ENCODE measurements at regions not wholly inside any gene's neighbourhood (a gene's known extent, or its start where the extent isn't known, plus 50 kb on each side); places are given as distances from the start of the nearest gene placed in this dataset.
"Not testable (repeated sequence)": the region's sequence is repeated elsewhere in the genome, so short reads cannot be mapped to it uniquely, and the experiment has no call there.

DNA sequence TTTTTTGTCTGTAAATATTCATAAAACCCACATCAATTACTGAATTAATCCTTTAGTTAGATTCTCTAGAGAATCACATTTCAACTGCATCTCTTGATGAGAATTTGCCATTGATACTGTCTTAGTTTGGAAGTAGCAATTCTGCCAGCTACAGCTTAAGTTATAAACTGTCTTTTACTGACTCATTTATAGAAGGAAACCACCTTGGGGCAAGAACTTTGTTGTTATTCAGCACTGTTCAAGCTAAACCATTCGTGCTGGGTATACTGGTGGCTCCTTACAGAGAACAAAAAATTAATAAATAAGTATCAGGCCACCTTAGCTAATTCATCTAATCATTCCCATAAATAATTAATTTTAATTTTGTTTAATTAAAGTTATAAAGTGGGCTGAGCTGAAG lies 1082.6 kb upstream of the CELF4 start:
- DNase-seq = no peak

DNA sequence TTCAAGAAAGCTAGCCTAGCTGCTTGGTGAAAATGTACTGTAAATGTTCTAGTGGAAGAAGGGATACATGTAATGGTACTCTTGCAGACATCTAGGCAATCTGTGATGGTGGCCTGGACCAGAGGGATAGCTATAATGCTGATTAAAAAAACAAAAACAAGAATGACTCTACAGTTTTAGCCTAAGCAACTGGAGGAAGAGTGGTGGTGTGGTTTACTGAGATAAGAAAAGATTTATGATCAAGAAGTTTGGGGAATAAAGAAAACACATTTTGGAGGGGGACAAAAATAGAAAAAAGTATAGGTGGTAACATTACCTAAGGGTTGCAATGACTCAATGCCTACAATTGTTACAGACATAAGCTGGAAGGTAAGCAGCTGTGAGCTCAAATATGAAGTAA lies 1080.7 kb upstream of the CELF4 start:
- no peak for DNase-seq

DNA sequence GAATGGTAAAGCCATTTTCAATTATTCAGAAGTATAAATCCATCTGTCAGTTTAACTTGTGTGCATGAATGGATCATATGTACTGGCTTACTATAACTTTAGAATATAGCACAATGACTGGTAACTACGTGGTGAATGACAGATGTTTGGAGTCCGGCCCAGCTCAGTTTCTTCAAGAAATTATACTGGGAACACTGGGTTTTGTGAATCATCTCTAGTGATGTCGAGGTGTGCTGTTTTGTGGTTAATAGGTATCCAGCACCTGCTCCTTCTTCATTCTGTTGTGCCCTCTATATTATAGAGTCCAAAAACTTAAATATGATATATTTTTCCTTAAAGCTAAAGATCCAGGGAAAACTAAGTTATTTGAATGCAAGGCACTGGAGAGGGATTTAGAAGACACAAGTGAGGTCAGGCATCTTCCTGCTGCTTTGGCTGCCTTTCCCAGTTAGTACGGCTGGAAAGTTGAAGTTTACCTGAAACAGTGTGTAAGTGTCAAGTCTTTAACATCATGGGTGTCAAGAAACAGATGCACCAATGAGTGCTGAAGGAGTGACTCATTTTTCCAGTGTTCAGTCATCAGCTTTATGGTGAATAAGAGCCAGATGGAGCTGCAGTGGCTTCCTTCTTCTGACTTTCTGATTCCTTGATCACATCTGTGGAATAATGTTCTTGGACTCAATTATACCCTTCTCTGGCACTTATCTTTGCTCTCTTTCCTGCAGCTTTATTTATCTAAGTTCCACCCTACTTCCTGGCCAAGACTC lies 1079.5 kb upstream of the CELF4 start:
- DNase-seq = no peak

DNA sequence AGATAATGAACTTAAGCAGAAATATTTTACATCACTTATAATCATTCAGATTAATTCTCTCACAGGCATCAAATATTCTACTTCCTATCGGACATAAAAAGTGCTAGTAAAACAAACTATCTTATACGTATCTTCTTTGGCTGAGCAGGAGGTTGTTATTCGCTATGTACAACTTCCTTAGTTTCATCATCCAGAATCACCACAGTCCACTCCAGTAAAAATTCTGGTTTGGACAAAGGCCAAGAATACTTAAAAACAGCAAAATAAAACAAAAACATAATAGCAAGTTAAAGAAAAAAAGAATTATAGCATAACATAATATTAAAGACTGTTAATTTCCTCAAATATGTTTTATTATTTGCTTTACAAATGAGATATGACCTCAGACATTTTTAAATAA lies 1077.1 kb upstream of the CELF4 start:
- DNase-seq = no peak

DNA sequence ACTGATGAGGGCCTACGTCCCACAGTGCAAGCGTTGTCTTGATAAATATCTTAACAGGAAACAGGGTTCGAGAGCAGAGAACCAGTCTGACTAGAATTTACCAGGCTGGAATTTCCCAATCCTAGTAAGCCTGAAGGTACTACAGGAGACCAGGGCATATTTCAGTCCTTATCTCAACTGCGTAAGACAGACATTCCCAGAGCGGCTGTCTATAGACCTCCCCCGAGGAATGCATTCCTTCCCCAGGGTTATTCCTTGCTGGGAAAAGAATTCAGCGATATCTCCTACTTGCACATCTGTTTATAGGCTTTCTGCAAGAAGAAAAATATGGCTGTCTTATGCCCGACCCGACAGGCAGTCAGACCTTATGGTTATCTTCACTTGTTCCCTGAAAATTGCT lies 1074.1 kb upstream of the CELF4 start:
- not testable (repeated sequence) for DNase-seq

DNA sequence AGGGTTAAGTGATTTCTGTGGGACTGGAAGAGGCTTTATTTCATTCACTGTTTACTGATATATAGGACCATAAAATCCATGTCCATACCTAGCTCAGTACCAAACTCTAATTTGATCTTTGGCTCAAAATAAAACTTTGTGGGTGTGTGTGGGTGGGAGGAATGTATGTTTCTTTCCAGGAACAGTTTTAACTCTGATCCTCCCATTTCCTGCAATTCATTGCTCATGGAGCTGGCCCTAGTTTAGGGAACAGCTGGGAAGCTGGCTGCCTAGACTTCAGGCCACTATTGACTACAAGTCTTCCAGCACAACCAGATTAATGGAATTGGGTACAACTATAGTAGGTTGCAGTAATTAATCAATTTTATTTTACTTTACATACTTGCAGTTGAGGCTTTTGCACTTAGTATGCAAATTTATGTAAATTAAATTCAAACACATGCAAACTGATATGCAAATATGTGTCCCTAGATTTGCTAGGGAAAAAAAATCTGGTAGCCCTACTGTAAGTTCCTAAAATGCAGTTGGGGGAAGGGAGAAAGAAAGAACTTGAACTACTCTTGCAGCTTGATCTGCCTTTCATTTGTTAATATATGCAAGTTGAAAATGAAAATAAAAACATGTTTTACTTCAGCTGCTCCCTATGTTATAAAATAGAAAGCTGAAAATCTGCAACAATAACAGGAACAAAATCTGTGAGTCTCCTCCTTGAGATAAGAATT lies 1070.3 kb upstream of the CELF4 start:
- no peak for DNase-seq

DNA sequence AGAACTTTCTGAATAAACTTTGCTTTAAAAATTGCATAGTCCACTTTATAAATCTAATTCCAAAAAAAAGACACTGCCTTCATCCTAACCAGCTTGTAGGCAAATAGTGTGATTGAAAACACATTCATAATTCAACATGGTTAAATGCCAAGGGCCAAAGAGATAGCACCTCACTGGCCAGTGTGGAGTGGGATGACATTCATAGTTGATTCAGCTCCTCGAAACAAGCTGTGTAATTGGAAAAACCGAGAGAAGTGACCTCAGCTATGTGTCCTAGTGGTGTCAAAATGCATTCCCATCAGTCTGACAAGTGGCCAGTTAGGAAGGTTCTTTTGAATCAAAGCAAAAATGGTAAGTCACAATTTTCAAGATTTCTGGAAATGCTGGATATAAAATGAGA lies 1068.5 kb upstream of the CELF4 start:
- DNase-seq = no peak

DNA sequence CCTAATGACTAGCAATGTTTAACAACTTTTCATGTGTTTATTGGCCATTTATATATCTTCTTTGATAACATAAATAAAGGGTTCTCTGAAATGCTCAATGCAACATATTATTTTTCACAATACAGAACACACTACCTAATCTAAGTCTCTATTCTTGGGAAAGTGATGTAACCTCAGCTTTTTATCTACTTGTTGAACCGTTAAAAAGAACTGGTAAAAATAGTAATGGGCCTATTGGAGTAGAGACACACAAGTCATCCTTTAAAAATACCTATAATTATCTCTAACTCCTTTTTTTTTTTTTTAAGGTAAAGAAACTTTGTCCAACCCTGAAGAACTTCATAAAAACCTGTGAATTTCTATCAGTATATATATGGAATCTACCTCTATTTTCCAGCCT lies 1067.7 kb upstream of the CELF4 start:
- DNase-seq = no peak

DNA sequence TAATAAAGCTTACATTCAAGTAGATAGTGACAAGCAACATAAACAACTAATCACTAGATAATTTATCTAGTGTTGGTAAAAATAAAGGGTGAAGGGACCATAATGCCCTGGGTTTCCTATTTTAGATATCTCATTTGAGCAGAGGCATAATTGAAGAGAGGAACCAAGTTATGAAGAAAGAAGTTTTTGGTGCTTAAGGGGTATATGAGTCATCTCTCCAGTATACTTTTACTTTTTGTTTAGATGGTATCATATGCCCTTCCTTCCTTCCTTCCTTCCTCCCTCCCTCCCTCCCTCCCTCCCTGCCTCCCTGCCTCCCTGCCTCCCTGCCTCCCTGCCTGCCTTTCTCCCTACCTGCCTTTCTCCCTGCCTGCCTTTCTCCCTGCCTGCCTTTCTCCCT lies 1053.5 kb upstream of the CELF4 start:
- DNase-seq = no peak

DNA sequence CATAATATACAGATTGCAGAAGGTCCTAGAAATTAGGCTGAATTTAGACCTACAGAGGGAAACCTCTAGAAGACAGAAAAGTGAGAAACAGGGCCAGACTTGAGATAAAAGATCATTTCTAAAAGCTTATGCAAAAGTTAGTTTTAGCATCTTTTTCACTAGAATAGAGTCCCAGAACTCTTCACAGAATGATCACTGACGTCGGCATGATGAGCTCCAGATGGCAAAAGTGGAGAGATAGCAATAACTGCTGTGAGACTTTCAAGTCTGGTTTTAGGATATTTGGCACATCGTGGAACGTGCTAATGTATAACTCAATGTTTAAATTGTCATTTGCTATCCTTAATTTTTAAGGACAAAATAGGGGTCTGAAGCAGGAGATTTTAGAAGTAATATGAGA lies 1050.7 kb upstream of the CELF4 start:
- DNase-seq = no peak

DNA sequence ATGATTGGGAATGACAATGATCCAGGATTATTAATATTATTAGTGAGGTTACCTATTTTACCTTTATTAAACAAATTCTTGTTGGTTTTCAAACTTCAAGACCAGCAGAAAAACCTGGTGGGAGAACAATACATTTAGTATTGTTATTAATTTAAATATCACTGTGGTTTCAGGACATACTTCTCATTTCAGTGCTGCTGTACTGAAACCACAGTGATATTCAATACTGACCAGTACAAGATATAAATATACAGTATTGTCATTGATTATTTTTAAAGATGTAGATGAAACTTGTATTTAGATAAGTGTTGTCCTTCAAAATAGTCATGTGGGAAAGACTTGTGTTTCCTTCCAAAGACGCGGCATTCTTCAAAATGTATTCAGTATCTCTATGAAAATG lies 1047.3 kb upstream of the CELF4 start:
- no peak for DNase-seq

DNA sequence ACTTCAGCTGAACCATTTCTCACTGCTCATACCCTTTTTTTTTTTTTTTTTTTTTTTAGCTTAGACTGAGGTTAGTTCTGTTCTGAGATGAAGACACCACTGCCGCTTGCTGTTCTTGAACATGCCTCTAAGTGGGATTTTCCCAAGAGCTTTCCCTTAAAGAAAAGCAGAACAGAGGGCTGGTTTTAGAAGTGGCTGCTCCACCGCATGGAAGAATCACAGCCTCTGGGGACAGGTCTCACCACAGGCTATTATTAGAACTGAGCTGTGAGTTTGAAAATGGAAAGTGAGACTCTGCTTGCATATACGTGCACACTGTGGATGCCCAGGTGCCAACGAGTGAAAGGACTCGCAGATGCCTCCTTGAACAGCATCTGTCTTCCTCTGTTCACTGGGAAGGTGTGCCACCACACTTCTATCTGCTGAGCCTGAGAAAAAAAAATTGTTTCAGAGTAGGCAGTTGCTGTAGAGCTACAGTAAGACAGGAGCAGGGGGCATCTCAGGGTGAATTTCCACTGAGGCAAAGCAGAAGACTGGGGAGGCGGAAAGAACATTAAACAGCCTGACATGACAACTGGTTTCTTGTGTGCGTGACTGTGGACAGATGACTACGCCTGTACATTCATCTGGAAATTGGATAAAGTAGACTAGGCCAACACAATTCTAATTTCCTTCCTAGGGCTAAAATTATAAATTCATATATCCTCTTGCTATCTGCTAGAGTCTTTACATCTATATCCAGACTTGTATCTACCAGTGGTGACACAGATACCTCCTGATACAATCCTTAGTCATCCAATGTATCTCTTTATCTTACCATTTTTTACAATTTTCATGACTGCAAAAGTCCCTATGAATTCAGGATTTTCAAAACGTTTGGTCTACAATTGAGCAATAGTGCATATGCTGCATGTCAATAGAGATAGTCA lies 1045.7 kb upstream of the CELF4 start:
- DNase-seq = no peak

DNA sequence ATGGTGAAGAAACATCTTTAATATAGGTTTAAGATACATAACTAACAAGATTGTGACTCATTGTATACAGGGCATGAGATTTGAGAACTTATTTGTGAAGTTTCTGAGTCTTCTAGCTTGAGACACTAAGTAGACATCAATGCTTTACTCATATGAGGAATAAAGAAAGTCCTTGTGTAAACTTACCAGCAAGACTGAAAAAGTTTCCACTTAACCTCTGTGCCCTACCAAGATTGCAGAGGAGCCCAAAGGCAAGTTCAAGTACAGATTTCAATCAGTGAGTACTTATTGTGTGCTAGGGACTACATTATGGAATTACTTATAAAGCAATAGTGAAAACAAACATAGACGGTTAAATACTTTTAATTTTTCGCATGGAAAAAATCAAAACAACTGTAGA lies 1041.2 kb upstream of the CELF4 start:
- DNase-seq = no peak

DNA sequence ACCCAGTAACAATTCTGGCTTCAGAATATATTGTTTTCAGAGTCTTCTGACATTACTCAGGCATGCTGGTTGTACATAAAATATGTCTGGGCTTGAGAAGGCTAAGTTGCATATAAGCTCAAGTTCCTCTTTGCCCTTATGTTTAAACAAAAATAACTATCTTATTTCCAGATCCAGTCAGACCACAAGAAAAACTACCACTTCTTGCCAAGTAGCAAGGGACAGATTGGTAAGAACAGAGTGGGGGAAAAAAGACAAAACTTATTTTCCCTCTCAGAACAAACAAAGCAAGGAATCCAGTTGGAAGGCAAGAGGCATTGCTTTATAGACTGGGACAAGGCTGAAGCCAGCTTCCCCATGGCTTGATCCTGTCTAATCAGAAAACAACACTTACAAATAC lies 1036.7 kb upstream of the CELF4 start:
- no peak for DNase-seq

DNA sequence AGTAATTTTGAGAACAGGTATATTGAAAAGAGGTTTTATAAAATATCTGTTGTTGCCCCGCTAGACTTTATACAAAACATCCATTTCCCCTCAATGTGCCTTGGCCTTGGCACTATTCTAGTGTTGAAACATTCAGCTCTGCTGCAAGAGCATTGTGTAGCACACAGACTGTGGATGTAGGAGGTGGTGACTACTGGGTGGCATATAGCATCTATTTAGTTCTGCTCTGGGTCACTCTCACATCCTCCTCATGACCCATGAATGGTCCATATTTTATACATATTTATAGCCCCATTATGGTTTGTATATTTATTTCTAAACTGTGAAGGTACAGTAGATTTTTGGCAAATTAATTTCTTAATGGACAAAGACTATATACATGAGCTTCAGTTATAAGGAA lies 1022.0 kb upstream of the CELF4 start:
- DNase-seq = no peak

DNA sequence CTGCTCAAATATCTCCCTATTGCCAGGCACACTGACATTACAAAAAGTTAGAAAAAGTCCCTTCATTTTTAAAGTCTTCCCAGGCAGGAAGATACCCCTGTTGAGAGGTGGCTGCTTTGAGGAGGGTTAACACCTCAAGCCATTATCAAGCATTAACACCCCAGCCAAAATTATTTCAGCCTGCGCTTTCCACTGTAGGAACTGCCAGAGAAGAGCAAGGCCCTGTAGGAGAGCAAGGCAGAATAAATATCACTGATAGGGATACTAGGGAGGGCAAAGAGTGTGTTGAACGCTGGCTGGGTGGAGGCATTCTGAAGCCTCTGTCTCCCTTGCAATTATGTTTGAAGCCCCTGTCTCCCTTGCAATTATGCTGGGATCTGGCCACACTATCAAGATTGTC lies 1020.7 kb upstream of the CELF4 start:
- no peak for DNase-seq

DNA sequence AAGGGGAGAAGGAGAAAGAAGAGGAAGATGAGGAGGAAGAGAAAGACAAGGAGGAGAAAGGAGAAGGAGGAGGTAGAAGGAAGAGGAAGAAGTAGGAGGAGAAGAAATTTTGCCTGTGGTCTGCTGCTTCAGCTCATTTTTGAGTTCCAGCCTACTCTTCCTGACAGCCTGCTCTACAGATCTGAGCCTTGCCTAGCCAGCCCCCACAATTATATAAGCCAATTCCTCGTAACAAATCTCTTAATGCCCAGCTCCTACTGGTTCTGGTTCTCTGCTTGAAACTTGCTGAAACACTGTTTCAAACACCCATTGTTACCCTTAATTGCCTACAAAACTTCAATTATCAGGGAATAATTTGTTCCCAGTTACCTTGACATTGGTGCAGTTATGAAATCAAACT lies 1014.2 kb upstream of the CELF4 start:
- no peak for DNase-seq

DNA sequence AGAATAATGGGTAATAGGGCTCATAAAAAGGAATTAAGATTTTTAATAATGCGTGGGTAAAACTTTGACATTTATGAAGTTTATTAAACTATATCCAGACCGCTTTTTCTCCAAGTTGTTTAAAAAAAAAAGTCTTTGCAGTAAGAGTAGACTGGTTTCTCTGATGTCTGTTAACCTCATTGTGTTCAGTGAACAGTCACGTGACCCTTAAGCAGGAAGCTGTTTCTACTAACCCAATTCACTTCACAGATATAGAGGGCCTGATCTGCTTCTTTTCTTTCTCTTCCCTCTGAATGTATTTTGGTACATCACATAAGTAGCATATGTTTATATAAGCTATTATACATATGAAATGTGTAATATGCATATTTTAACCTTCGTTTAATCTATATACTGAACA lies 1011.3 kb upstream of the CELF4 start:
- no peak for DNase-seq

DNA sequence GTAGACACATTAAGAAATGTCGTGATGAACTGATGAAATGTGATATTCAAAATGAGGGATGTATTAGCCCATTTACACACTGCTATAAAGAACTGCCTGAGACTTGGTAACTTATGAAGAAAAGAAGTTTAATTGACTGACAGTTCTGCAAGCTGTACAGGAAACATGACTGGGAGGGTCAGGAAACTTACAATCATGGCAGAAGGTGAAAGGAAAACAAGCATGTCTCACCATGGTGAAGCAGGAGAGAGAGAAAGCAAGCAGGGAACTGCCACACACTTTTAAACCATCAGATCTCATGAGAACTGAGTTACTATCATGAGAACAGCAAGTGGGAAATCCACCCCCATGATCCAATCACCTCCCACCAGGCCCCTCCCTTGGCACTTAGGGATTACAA lies 1010.8 kb upstream of the CELF4 start:
- DNase-seq = no peak

DNA sequence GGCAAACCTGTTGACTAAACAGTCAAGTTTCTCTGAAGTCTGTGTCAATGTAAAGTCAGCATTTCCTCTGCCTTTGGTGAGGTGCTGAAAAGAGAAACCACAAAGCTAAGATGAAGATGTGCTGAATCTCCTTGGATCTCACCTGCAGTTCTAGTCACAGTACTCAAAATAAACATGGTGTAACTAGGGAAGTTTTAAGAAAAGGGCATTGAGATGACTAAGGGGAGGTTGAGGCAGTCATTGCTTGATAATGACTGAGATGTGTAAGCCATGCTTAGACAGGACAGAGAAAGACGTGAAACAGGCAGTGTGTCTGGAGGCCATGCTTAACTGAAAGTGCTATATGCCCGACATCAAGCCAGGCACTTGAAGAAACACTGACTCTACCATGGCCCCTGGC lies 1010.0 kb upstream of the CELF4 start:
- DNase-seq = no peak

DNA sequence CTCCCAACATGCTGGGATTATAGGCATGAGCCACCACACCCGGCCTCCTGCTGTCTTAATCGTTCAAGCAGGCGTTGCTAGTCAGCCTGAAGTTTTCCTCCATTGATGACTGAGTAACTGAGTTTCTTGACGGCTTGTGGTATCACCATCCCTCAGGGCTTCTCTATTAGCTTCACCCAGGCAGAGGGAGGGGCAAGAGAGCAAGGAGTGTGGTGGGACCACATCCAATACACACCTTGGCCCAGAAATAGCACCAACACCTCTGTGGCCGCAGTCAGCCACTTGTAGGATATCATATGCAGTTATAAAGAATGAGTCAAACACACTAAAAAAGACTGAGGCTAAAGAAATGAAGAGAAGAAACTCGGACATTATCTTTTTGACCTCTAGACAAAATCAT lies 1009.4 kb upstream of the CELF4 start:
- DNase-seq = no peak

DNA sequence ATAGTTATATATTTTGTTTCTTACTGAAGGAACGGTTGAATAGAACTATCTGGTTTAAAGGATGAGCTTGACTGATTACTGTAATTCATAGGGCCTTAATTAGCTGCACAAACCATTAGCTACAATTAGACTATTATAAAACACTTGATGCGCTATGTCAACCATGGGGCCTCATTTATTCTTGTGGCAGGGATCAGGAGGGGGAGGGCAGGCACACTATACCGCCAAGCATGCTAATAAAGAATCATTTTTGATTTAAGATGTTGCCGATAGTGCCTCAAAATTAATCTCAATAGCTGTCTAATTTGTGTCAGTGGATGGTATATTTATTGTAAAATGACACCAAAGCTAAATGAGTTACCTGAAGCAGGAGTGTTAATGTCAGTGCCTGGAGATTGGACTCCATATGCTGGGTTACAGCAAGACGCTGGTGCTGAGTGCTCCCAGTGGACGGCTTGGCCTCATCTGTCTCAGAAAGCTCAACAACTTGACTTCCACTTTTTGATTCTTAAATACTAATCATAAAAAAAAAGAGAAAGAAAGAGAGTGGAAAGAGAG lies 1007.0 kb upstream of the CELF4 start:
- peak; percentile 44 for DNase-seq

DNA sequence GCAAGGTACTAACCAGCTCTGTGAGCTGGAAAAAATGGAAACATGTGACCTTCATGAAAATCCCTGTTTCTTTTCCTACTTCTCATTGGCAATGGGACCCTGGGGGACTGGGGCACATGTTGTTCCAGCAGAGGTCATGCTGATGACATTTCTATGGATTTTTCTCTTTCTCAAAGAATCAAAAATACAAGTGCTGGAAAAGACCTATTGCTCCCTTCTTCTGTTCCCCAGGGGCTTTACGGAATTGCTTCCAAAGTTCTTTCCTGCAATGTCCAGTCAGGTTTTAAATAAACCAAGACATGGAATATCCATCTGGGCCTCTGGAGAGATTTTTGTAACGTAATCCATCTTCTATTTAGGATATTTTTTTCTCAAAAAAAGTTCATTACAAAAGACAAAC lies 1006.1 kb upstream of the CELF4 start:
- DNase-seq = no peak
